ENCODE measurements at regions not wholly inside any gene's neighbourhood (a gene's known extent, or its start where the extent isn't known, plus 50 kb on each side); places are given as distances from the start of the nearest gene placed in this dataset.

GRCh38 chr21:36255663-36256062, 64.3 kb upstream of the MORC3 start:
- TF ChIP-seq CTCF (IDR thresholded peaks at IDR 0.05; ENCODE audit: control extremely low read depth in 1 of 3, insufficient read depth in 1 of 3, low read depth in 1 of 3, low read length in 3 of 3) (no peak), EZH2 (IDR thresholded peaks at IDR 0.05; ENCODE audit: low read depth, low read length, severe bottlenecking) (no peak), ATF2 (IDR thresholded peaks at IDR 0.05; ENCODE audit: low read length) (no peak), CHD2 (IDR thresholded peaks at IDR 0.05; ENCODE audit: low read length) (no peak), GABPA (IDR thresholded peaks at IDR 0.05; ENCODE audit: borderline replicate concordance, insufficient read depth, low read length) (no peak), TAF1 (IDR thresholded peaks at IDR 0.05; ENCODE audit: low read depth, low read length) (no peak), BCL11A (IDR thresholded peaks at IDR 0.05; ENCODE audit: low read depth in 2 of 2, low read length in 2 of 2) (no peak), EP300 (IDR thresholded peaks at IDR 0.05; ENCODE audit: borderline replicate concordance in 1 of 2, low read depth in 2 of 2, low read length in 2 of 2) (no peak), POLR2A (IDR thresholded peaks at IDR 0.05; ENCODE audit: control extremely low read depth in 1 of 2, low read depth in 2 of 2, low read length in 2 of 2) (no peak), SUZ12 (IDR thresholded peaks at IDR 0.05; ENCODE audit: low read length) (no peak), JUND (IDR thresholded peaks at IDR 0.05; ENCODE audit: low read length) (no peak)

Data from H1 (cell line).